Activated naive CD4-positive, alpha-beta T cell treated with anti-CD3 and anti-CD28 coated beads for 36 hours (primary cell): ENCODE measurements at regions not wholly inside any gene's neighbourhood (a gene's known extent, or its start where the extent isn't known, plus 50 kb on each side); places are given as distances from the start of the nearest gene placed in this dataset.
"Not testable (repeated sequence)": the region's sequence is repeated elsewhere in the genome, so short reads cannot be mapped to it uniquely, and the experiment has no call there.

ENCODE experiments used
- CTCF ChIA-PET: fragments of 350-600 bp; sonication (Branson Sonifier 250); formaldehyde crosslinking; loops from one replicate; lab custom pipeline; 2021; ENCODE audit warnings: antibody characterized with exemption; lab: Charles Lee
- DNase-seq: peaks from one replicate; pipeline ENCODE4 v3.0.0-alpha.2; 2020
- H3K27ac Mint-ChIP-seq: one replicate; pipeline ENCODE4 v1.8.0; 2021; ENCODE audit warnings: mild to moderate bottlenecking, mixed read lengths
- H3K27me3 Mint-ChIP-seq: one replicate; pipeline ENCODE4 v1.8.0; 2021; ENCODE audit warnings: low read depth, mixed read lengths
- H3K36me3 Mint-ChIP-seq: one replicate; pipeline ENCODE4 v1.8.0; 2021; ENCODE audit warnings: low read depth, mixed read lengths
- H3K4me1 Mint-ChIP-seq: one replicate; pipeline ENCODE4 v1.8.0; 2021; ENCODE audit warnings: low read depth, mixed read lengths
- H3K4me3 Mint-ChIP-seq: one replicate; pipeline ENCODE4 v1.8.0; 2021; ENCODE audit warnings: mild to moderate bottlenecking, moderate library complexity, mixed read lengths
- H3K9me3 Mint-ChIP-seq: one replicate; pipeline ENCODE4 v1.8.0; 2021; ENCODE audit warnings: mixed read lengths
- intact Hi-C: fragments of 100-400 bp; cut with micrococcal nuclease; formaldehyde crosslinking; loops from one replicate; pipeline ENCODE4 v1.15.1; 2023

- H3K9me3 Mint-ChIP-seq = no peaks in the 10 kb centered on the region
- no peak for DNase-seq
- H3K36me3 Mint-ChIP-seq = no peaks in the 10 kb centered on the region
- CTCF ChIA-PET = interaction anchor here (0.6 kb wide), 1 partner anchor 39 kb away, joined by 3 read pairs; no protein-coding TSS in a partner anchor
- no peaks in the 10 kb centered on the region for H3K27me3 Mint-ChIP-seq
- intact Hi-C loops = no loop called here
- H3K27ac Mint-ChIP-seq = no peak overlapping the region
- H3K4me1 Mint-ChIP-seq = no peaks in the 10 kb centered on the region
- H3K4me3 Mint-ChIP-seq = no peak overlapping the region
Observed at GRCh38 chr6:139732451-139732850, 358.0 kb upstream of the CITED2 start.

GRCh38 chr6:139730340-139730974 lies 356.0 kb upstream of the CITED2 start:
- Mint-ChIP-seq H3K27ac (no peak overlapping the region), H3K9me3 (no peaks in the 10 kb centered on the region), H3K4me3 (no peak overlapping the region), H3K27me3 (no peaks in the 10 kb centered on the region), H3K36me3 (no peaks in the 10 kb centered on the region), H3K4me1 (no peaks in the 10 kb centered on the region)
- no peak for DNase-seq
- CTCF ChIA-PET = no interaction called here
- intact Hi-C loops = no loop called here

- no peak overlapping the region for H3K4me3 Mint-ChIP-seq
- CTCF ChIA-PET = no interaction called here
- H3K36me3 Mint-ChIP-seq = no peaks in the 10 kb centered on the region
- no peak overlapping the region for H3K27ac Mint-ChIP-seq
- H3K9me3 Mint-ChIP-seq = no peaks in the 10 kb centered on the region
- H3K27me3 Mint-ChIP-seq = no peaks in the 10 kb centered on the region
- intact Hi-C loops = no loop called here
- H3K4me1 Mint-ChIP-seq = no peaks in the 10 kb centered on the region
- no peak for DNase-seq
Observed at GRCh38 chr6:139728876-139729427, 354.5 kb upstream of the CITED2 start.

- CTCF ChIA-PET, H3K9me3 Mint-ChIP-seq, intact Hi-C loops, H3K27me3 Mint-ChIP-seq, DNase-seq, H3K36me3 Mint-ChIP-seq, H3K4me1 Mint-ChIP-seq, H3K4me3 Mint-ChIP-seq, H3K27ac Mint-ChIP-seq: not testable (repeated sequence)
Observed at GRCh38 chr6:139726272-139726671, 351.8 kb upstream of the CITED2 start.

GRCh38 chr6:139722530-139722929 lies 348.1 kb upstream of the CITED2 start:
- H3K27ac Mint-ChIP-seq = no peak overlapping the region
- H3K4me3 Mint-ChIP-seq = no peak overlapping the region
- H3K9me3 Mint-ChIP-seq = no peaks in the 10 kb centered on the region
- H3K27me3 Mint-ChIP-seq = peaks cover 3% of the 10 kb centered on the region
- DNase-seq = no peak
- intact Hi-C loops = no loop called here
- no peaks in the 10 kb centered on the region for H3K36me3 Mint-ChIP-seq
- no peaks in the 10 kb centered on the region for H3K4me1 Mint-ChIP-seq
- CTCF ChIA-PET = no interaction called here

- no peak for DNase-seq
- no peak overlapping the region for H3K4me3 Mint-ChIP-seq
- H3K4me1 Mint-ChIP-seq = no peaks in the 10 kb centered on the region
- intact Hi-C loops = no loop called here
- H3K36me3 Mint-ChIP-seq = no peaks in the 10 kb centered on the region
- H3K9me3 Mint-ChIP-seq = no peaks in the 10 kb centered on the region
- H3K27ac Mint-ChIP-seq = no peak overlapping the region
- CTCF ChIA-PET = no interaction called here
- H3K27me3 Mint-ChIP-seq = peaks cover 3% of the 10 kb centered on the region
Observed at GRCh38 chr6:139721954-139722353, 347.5 kb upstream of the CITED2 start.

GRCh38 chr6:139713900-139714506 lies 339.6 kb upstream of the CITED2 start:
- Mint-ChIP-seq H3K9me3 (no peaks in the 10 kb centered on the region), H3K27me3 (peaks cover 6% of the 10 kb centered on the region), H3K27ac (no peak overlapping the region), H3K4me3 (no peak overlapping the region), H3K4me1 (no peaks in the 10 kb centered on the region), H3K36me3 (no peaks in the 10 kb centered on the region)
- CTCF ChIA-PET = interaction anchor here (0.7 kb wide), 1 partner anchor 334 kb away, joined by 3 read pairs; no protein-coding TSS in a partner anchor
- intact Hi-C loops = no loop called here
- DNase-seq = no peak

- intact Hi-C loops = no loop called here
- H3K4me1 Mint-ChIP-seq = no peaks in the 10 kb centered on the region
- no peak overlapping the region for H3K27ac Mint-ChIP-seq
- DNase-seq = no peak
- H3K9me3 Mint-ChIP-seq = no peaks in the 10 kb centered on the region
- H3K27me3 Mint-ChIP-seq = peaks cover 8% of the 10 kb centered on the region
- CTCF ChIA-PET = interaction anchor here (0.7 kb wide), 1 partner anchor 334 kb away, joined by 3 read pairs; no protein-coding TSS in a partner anchor
- no peak overlapping the region for H3K4me3 Mint-ChIP-seq
- no peaks in the 10 kb centered on the region for H3K36me3 Mint-ChIP-seq
Observed at GRCh38 chr6:139713424-139713823, 339.0 kb upstream of the CITED2 start.

GRCh38 chr6:139712830-139713229 lies 338.4 kb upstream of the CITED2 start:
- Mint-ChIP-seq H3K27me3 (peaks cover 8% of the 10 kb centered on the region), H3K4me3 (no peak overlapping the region), H3K4me1 (no peaks in the 10 kb centered on the region), H3K9me3 (no peaks in the 10 kb centered on the region), H3K36me3 (no peaks in the 10 kb centered on the region), H3K27ac (no peak overlapping the region)
- DNase-seq = no peak
- intact Hi-C loops = no loop called here
- CTCF ChIA-PET = no interaction called here

- Mint-ChIP-seq H3K27ac (no peak overlapping the region), H3K36me3 (no peaks in the 10 kb centered on the region), H3K4me3 (no peak overlapping the region), H3K4me1 (no peaks in the 10 kb centered on the region), H3K27me3 (peaks cover 8% of the 10 kb centered on the region), H3K9me3 (no peaks in the 10 kb centered on the region)
- CTCF ChIA-PET = no interaction called here
- DNase-seq = no peak
- intact Hi-C loops = no loop called here
Observed at GRCh38 chr6:139711804-139712585, 337.5 kb upstream of the CITED2 start.

GRCh38 chr6:139710556-139710955 lies 336.1 kb upstream of the CITED2 start:
- Mint-ChIP-seq H3K27ac (no peak overlapping the region), H3K4me1 (no peaks in the 10 kb centered on the region), H3K36me3 (no peaks in the 10 kb centered on the region), H3K9me3 (no peaks in the 10 kb centered on the region), H3K27me3 (peaks cover 8% of the 10 kb centered on the region), H3K4me3 (no peak overlapping the region)
- CTCF ChIA-PET = no interaction called here
- intact Hi-C loops = no loop called here
- DNase-seq = no peak

GRCh38 chr6:139708337-139709199 lies 334.1 kb upstream of the CITED2 start:
- no peak for DNase-seq
- Mint-ChIP-seq H3K27me3 (peaks cover 6% of the 10 kb centered on the region), H3K27ac (no peak overlapping the region), H3K36me3 (no peaks in the 10 kb centered on the region), H3K9me3 (no peaks in the 10 kb centered on the region), H3K4me1 (no peaks in the 10 kb centered on the region), H3K4me3 (no peak overlapping the region)
- CTCF ChIA-PET = interaction anchor here (0.7 kb wide), 1 partner anchor 562 kb away, joined by 3 read pairs; no protein-coding TSS in a partner anchor
- intact Hi-C loops = no loop called here
